A549 (cell line): ENCODE measurements at regions not wholly inside any gene's neighbourhood (a gene's known extent, or its start where the extent isn't known, plus 50 kb on each side); places are given as distances from the start of the nearest gene placed in this dataset.

Experiments used
- EP300 ChIP-seq, 2 experiments: fragments of >200 bp; sonication (Bioruptor Twin); formaldehyde crosslinking; IDR thresholded peaks; 2 replicates in 1 of 2; 3 replicates in 1 of 2; pipeline ENCODE4 v1.6.1; 2016 to 2017
- HMGXB4 ChIP-seq: fragments of 250-450 bp; sonication (Bioruptor Pico); IDR thresholded peaks from 2 replicates; pipeline ENCODE4 v1.5.0; 2021; ENCODE audit warnings: mild to moderate bottlenecking, moderate library complexity, borderline replicate concordance
- RFX5 ChIP-seq: fragments of 450-650 bp; IDR thresholded peaks from 2 replicates; pipeline ENCODE4 v1.7.1; 2014; ENCODE audit warnings: antibody characterized with exemption, mild to moderate bottlenecking, moderate library complexity
- TF ChIP-seq, protein P1 (sequence below): fragments of 200-600 bp; sonication (generic); IDR thresholded peaks from 2 replicates; pipeline ENCODE4 v1.6.1; 2016; ENCODE audit warnings: antibody characterized with exemption, mild to moderate bottlenecking, moderate library complexity

DNA sequence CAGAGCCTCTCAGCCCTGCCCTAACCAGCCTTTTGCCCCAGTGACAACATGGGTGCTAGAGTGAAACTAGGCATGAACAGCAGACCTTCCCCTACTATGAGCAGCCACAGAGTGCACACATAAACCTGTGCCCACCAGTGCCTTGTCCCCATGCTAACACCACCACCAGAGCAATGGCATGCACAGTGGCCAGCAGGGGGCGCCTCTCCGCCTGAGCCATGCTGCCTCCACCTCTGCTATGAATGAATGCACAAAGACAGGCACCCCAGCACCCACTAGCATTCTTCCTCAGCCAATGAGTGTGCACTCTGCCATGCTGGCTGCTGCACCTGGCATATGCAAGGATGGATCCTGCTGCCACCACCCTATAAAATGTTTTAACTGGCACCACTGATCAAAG, 286.9 kb upstream of the FGF16 start:
- TF ChIP-seq RFX5 (no peak), HMGXB4 (no peak), EP300 (IDR thresholded peaks at IDR 0.05) (no peak)
- TF ChIP-seq, protein P1, sequence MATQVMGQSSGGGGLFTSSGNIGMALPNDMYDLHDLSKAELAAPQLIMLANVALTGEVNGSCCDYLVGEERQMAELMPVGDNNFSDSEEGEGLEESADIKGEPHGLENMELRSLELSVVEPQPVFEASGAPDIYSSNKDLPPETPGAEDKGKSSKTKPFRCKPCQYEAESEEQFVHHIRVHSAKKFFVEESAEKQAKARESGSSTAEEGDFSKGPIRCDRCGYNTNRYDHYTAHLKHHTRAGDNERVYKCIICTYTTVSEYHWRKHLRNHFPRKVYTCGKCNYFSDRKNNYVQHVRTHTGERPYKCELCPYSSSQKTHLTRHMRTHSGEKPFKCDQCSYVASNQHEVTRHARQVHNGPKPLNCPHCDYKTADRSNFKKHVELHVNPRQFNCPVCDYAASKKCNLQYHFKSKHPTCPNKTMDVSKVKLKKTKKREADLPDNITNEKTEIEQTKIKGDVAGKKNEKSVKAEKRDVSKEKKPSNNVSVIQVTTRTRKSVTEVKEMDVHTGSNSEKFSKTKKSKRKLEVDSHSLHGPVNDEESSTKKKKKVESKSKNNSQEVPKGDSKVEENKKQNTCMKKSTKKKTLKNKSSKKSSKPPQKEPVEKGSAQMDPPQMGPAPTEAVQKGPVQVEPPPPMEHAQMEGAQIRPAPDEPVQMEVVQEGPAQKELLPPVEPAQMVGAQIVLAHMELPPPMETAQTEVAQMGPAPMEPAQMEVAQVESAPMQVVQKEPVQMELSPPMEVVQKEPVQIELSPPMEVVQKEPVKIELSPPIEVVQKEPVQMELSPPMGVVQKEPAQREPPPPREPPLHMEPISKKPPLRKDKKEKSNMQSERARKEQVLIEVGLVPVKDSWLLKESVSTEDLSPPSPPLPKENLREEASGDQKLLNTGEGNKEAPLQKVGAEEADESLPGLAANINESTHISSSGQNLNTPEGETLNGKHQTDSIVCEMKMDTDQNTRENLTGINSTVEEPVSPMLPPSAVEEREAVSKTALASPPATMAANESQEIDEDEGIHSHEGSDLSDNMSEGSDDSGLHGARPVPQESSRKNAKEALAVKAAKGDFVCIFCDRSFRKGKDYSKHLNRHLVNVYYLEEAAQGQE: no peak
